ENCODE measurements at regions not wholly inside any gene's neighbourhood (a gene's known extent, or its start where the extent isn't known, plus 50 kb on each side); places are given as distances from the start of the nearest gene placed in this dataset.

- no peak overlapping the region for H3K4me3 Mint-ChIP-seq (ENCODE audit: unreplicated experiment)
- no peaks in the 10 kb centered on the region for H3K27me3 Mint-ChIP-seq (ENCODE audit: low read depth)
- DNase-seq (ENCODE audit: low spot score): no peak
- H3K4me1 Mint-ChIP-seq (ENCODE audit: low read depth): peaks cover 11% of the 10 kb centered on the region
- no peak for TF ChIP-seq CTCF (IDR thresholded peaks at IDR 0.05)
- H3K9me3 Mint-ChIP-seq (ENCODE audit: low read depth): peaks cover 10% of the 10 kb centered on the region
- H3K36me3 Mint-ChIP-seq (ENCODE audit: low read depth): no peaks in the 10 kb centered on the region
- no peak overlapping the region for H3K27ac Mint-ChIP-seq (ENCODE audit: unreplicated experiment)
These were observed 222.3 kb upstream of the MID1 start for GRCh38 chrX:10842646-10843045.

- no peak for DNase-seq (ENCODE audit: low spot score)
- Mint-ChIP-seq H3K4me1 (ENCODE audit: low read depth) (peaks cover 17% of the 10 kb centered on the region), H3K9me3 (ENCODE audit: low read depth) (peaks cover 21% of the 10 kb centered on the region), H3K27me3 (ENCODE audit: low read depth) (no peaks in the 10 kb centered on the region), H3K27ac (ENCODE audit: unreplicated experiment) (no peak overlapping the region), H3K4me3 (ENCODE audit: unreplicated experiment) (no peak overlapping the region), H3K36me3 (ENCODE audit: low read depth) (no peaks in the 10 kb centered on the region)
- TF ChIP-seq CTCF (IDR thresholded peaks at IDR 0.05): no peak
These were observed 226.9 kb upstream of the MID1 start for GRCh38 chrX:10847333-10847732.

- Mint-ChIP-seq H3K27me3 (ENCODE audit: low read depth) (no peaks in the 10 kb centered on the region), H3K4me1 (ENCODE audit: low read depth) (peaks cover 27% of the 10 kb centered on the region), H3K9me3 (ENCODE audit: low read depth) (peaks cover 18% of the 10 kb centered on the region), H3K36me3 (ENCODE audit: low read depth) (no peaks in the 10 kb centered on the region), H3K4me3 (ENCODE audit: unreplicated experiment) (no peak overlapping the region), H3K27ac (ENCODE audit: unreplicated experiment) (no peak overlapping the region)
- TF ChIP-seq CTCF (IDR thresholded peaks at IDR 0.05): no peak
- DNase-seq (ENCODE audit: low spot score): no peak
These were observed 231.4 kb upstream of the MID1 start for GRCh38 chrX:10851809-10852208.

- TF ChIP-seq CTCF (IDR thresholded peaks at IDR 0.05): no peak
- H3K4me3 Mint-ChIP-seq (ENCODE audit: unreplicated experiment): no peak overlapping the region
- no peaks in the 10 kb centered on the region for H3K27me3 Mint-ChIP-seq (ENCODE audit: low read depth)
- H3K9me3 Mint-ChIP-seq (ENCODE audit: low read depth): peaks cover 22% of the 10 kb centered on the region
- DNase-seq (ENCODE audit: low spot score): no peak
- H3K4me1 Mint-ChIP-seq (ENCODE audit: low read depth): peaks cover 19% of the 10 kb centered on the region
- no peaks in the 10 kb centered on the region for H3K36me3 Mint-ChIP-seq (ENCODE audit: low read depth)
- no peak overlapping the region for H3K27ac Mint-ChIP-seq (ENCODE audit: unreplicated experiment)
These were observed 234.2 kb upstream of the MID1 start for GRCh38 chrX:10854594-10854993.

GRCh38 chrX:10855845-10856244 lies 235.5 kb upstream of the MID1 start:
- no peaks in the 10 kb centered on the region for H3K36me3 Mint-ChIP-seq (ENCODE audit: low read depth)
- peaks cover 19% of the 10 kb centered on the region for H3K4me1 Mint-ChIP-seq (ENCODE audit: low read depth)
- no peak overlapping the region for H3K4me3 Mint-ChIP-seq (ENCODE audit: unreplicated experiment)
- H3K27me3 Mint-ChIP-seq (ENCODE audit: low read depth): no peaks in the 10 kb centered on the region
- no peak overlapping the region for H3K27ac Mint-ChIP-seq (ENCODE audit: unreplicated experiment)
- DNase-seq (ENCODE audit: low spot score): no peak
- peaks cover 18% of the 10 kb centered on the region for H3K9me3 Mint-ChIP-seq (ENCODE audit: low read depth)
- TF ChIP-seq CTCF (IDR thresholded peaks at IDR 0.05): no peak
